ENCODE measurements at regions not wholly inside any gene's neighbourhood (a gene's known extent, or its start where the extent isn't known, plus 50 kb on each side); places are given as distances from the start of the nearest gene placed in this dataset.
"Not testable (repeated sequence)": the region's sequence is repeated elsewhere in the genome, so short reads cannot be mapped to it uniquely, and the experiment has no call there.

GRCh38 chr1:65542592-65542991 is 122.1 kb downstream of the LEPR start:
- not testable (repeated sequence) for H3K9me3 Mint-ChIP-seq; H3K4me1 Mint-ChIP-seq; H3K36me3 Mint-ChIP-seq; H3K4me3 Mint-ChIP-seq; DNase-seq (ENCODE audit: low spot score in 2 of 2); H3K27ac Mint-ChIP-seq; ATAC-seq

GRCh38 chr1:65550306-65551010 is 130.0 kb downstream of the LEPR start:
- H3K36me3 Mint-ChIP-seq; ATAC-seq; H3K4me3 Mint-ChIP-seq; DNase-seq (ENCODE audit: low spot score in 2 of 2); H3K27ac Mint-ChIP-seq; H3K4me1 Mint-ChIP-seq: not testable (repeated sequence)
- H3K9me3 Mint-ChIP-seq, result peaks cover 30% of the 10 kb centered on the region

- H3K36me3 Mint-ChIP-seq; ATAC-seq; H3K27ac Mint-ChIP-seq; H3K4me3 Mint-ChIP-seq; DNase-seq (ENCODE audit: low spot score in 2 of 2); H3K4me1 Mint-ChIP-seq: not testable (repeated sequence)
- H3K9me3 Mint-ChIP-seq, result peaks cover 30% of the 10 kb centered on the region
Measured at GRCh38 chr1:65552484-65552883, 132.0 kb downstream of the LEPR start.

- not testable (repeated sequence) for H3K4me1 Mint-ChIP-seq; H3K4me3 Mint-ChIP-seq; H3K27ac Mint-ChIP-seq; ATAC-seq; DNase-seq (ENCODE audit: low spot score in 2 of 2); H3K36me3 Mint-ChIP-seq
- peaks cover 21% of the 10 kb centered on the region for H3K9me3 Mint-ChIP-seq
Measured at GRCh38 chr1:65554086-65554764, 133.8 kb downstream of the LEPR start.

- H3K4me1 Mint-ChIP-seq, result no peaks in the 10 kb centered on the region
- no peak overlapping the region for H3K4me3 Mint-ChIP-seq
- no peak for ATAC-seq
- no peak overlapping the region for H3K27ac Mint-ChIP-seq
- no peaks in the 10 kb centered on the region for H3K36me3 Mint-ChIP-seq
- peaks cover 21% of the 10 kb centered on the region for H3K9me3 Mint-ChIP-seq
- no peak for DNase-seq (ENCODE audit: low spot score in 2 of 2)
Measured at GRCh38 chr1:65554829-65555228, 134.4 kb downstream of the LEPR start.

GRCh38 chr1:65558215-65558614 is 137.7 kb downstream of the LEPR start:
- Mint-ChIP-seq H3K4me3 (no peak overlapping the region), H3K9me3 (peaks cover 3% of the 10 kb centered on the region), H3K27ac (no peak overlapping the region), H3K36me3 (no peaks in the 10 kb centered on the region), H3K4me1 (no peaks in the 10 kb centered on the region)
- ATAC-seq (no peak), DNase-seq (ENCODE audit: low spot score in 2 of 2) (no peak)

- Mint-ChIP-seq H3K36me3 (no peaks in the 10 kb centered on the region), H3K9me3 (peaks cover 2% of the 10 kb centered on the region), H3K27ac (no peak overlapping the region), H3K4me1 (no peaks in the 10 kb centered on the region), H3K4me3 (no peak overlapping the region)
- ATAC-seq, result no peak
- DNase-seq (ENCODE audit: low spot score in 2 of 2), result no peak
Measured at GRCh38 chr1:65564493-65564892, 144.0 kb downstream of the LEPR start.

- no peak overlapping the region for H3K27ac Mint-ChIP-seq
- H3K9me3 Mint-ChIP-seq, result peaks cover 2% of the 10 kb centered on the region
- no peaks in the 10 kb centered on the region for H3K36me3 Mint-ChIP-seq
- H3K4me3 Mint-ChIP-seq, result no peak overlapping the region
- DNase-seq (ENCODE audit: low spot score in 2 of 2) (no peak), ATAC-seq (no peak)
- no peaks in the 10 kb centered on the region for H3K4me1 Mint-ChIP-seq
Measured at GRCh38 chr1:65568285-65568684, 147.8 kb downstream of the LEPR start.

- no peaks in the 10 kb centered on the region for H3K4me1 Mint-ChIP-seq
- H3K9me3 Mint-ChIP-seq, result peaks cover 2% of the 10 kb centered on the region
- DNase-seq (ENCODE audit: low spot score in 2 of 2) (no peak), ATAC-seq (no peak)
- no peak overlapping the region for H3K27ac Mint-ChIP-seq
- no peaks in the 10 kb centered on the region for H3K36me3 Mint-ChIP-seq
- H3K4me3 Mint-ChIP-seq, result no peak overlapping the region
Measured at GRCh38 chr1:65572701-65573421, 152.4 kb downstream of the LEPR start.

- DNase-seq (ENCODE audit: low spot score in 2 of 2), result no peak
- no peak overlapping the region for H3K4me3 Mint-ChIP-seq
- H3K27ac Mint-ChIP-seq, result no peak overlapping the region
- H3K9me3 Mint-ChIP-seq, result no peaks in the 10 kb centered on the region
- no peaks in the 10 kb centered on the region for H3K36me3 Mint-ChIP-seq
- ATAC-seq, result no peak
- no peaks in the 10 kb centered on the region for H3K4me1 Mint-ChIP-seq
Measured at GRCh38 chr1:65577278-65577677, 156.8 kb downstream of the LEPR start.

- H3K4me1 Mint-ChIP-seq; H3K9me3 Mint-ChIP-seq; H3K36me3 Mint-ChIP-seq; DNase-seq (ENCODE audit: low spot score in 2 of 2); H3K27ac Mint-ChIP-seq; H3K4me3 Mint-ChIP-seq; ATAC-seq: not testable (repeated sequence)
Measured at GRCh38 chr1:65577982-65578381, 157.5 kb downstream of the LEPR start.

- no peak overlapping the region for H3K27ac Mint-ChIP-seq
- DNase-seq (ENCODE audit: low spot score in 2 of 2), result no peak
- no peak for ATAC-seq
- H3K36me3 Mint-ChIP-seq, result no peaks in the 10 kb centered on the region
- no peaks in the 10 kb centered on the region for H3K4me1 Mint-ChIP-seq
- no peak overlapping the region for H3K4me3 Mint-ChIP-seq
- H3K9me3 Mint-ChIP-seq, result peaks cover 3% of the 10 kb centered on the region
Measured at GRCh38 chr1:65581119-65581518, 160.7 kb downstream of the LEPR start.

GRCh38 chr1:65584399-65584798 is 163.9 kb downstream of the LEPR start:
- Mint-ChIP-seq H3K36me3 (no peaks in the 10 kb centered on the region), H3K4me1 (no peaks in the 10 kb centered on the region), H3K27ac (no peak overlapping the region), H3K9me3 (peaks cover 3% of the 10 kb centered on the region), H3K4me3 (no peak overlapping the region)
- ATAC-seq, result no peak
- DNase-seq (ENCODE audit: low spot score in 2 of 2), result no peak

- Mint-ChIP-seq H3K9me3 (no peaks in the 10 kb centered on the region), H3K36me3 (no peaks in the 10 kb centered on the region), H3K4me3 (no peak overlapping the region)
Measured at GRCh38 chr1:65590279-65590678, 169.8 kb downstream of the LEPR start.

GRCh38 chr1:65593516-65593915 is 173.0 kb downstream of the LEPR start:
- H3K4me1 Mint-ChIP-seq, result no peaks in the 10 kb centered on the region

More at GRCh38 chr1:65590279-65590678, 169.8 kb downstream of the LEPR start:
- H3K27ac Mint-ChIP-seq, result no peak overlapping the region
- H3K4me1 Mint-ChIP-seq, result no peaks in the 10 kb centered on the region
- DNase-seq (ENCODE audit: low spot score in 2 of 2), result no peak
- no peak for ATAC-seq

GRCh38 chr1:65595724-65596123 is 175.3 kb downstream of the LEPR start:
- DNase-seq (ENCODE audit: low spot score in 2 of 2) (no peak), ATAC-seq (no peak)
- Mint-ChIP-seq H3K4me3 (no peak overlapping the region), H3K27ac (no peak overlapping the region), H3K9me3 (no peaks in the 10 kb centered on the region), H3K36me3 (no peaks in the 10 kb centered on the region), H3K4me1 (no peaks in the 10 kb centered on the region)

More at GRCh38 chr1:65593516-65593915, 173.0 kb downstream of the LEPR start:
- ATAC-seq (no peak), DNase-seq (ENCODE audit: low spot score in 2 of 2) (no peak)
- Mint-ChIP-seq H3K27ac (no peak overlapping the region), H3K9me3 (no peaks in the 10 kb centered on the region), H3K4me3 (no peak overlapping the region), H3K36me3 (no peaks in the 10 kb centered on the region)
